Urothelium cell line (cell line): ENCODE measurements at regions not wholly inside any gene's neighbourhood (a gene's known extent, or its start where the extent isn't known, plus 50 kb on each side); places are given as distances from the start of the nearest gene placed in this dataset.
"Not testable (repeated sequence)": the region's sequence is repeated elsewhere in the genome, so short reads cannot be mapped to it uniquely, and the experiment has no call there.

Experiments used
- DNase-seq: peaks from one replicate; pipeline ENCODE4 v3.0.0; 2011; ENCODE audit warnings: low spot score, mixed read lengths
- FAIRE-seq: peaks from 2 replicates; lab custom pipeline; 2011; peaks lifted over from hg19 to GRCh38; lab: Jason Lieb, UNC

DNA sequence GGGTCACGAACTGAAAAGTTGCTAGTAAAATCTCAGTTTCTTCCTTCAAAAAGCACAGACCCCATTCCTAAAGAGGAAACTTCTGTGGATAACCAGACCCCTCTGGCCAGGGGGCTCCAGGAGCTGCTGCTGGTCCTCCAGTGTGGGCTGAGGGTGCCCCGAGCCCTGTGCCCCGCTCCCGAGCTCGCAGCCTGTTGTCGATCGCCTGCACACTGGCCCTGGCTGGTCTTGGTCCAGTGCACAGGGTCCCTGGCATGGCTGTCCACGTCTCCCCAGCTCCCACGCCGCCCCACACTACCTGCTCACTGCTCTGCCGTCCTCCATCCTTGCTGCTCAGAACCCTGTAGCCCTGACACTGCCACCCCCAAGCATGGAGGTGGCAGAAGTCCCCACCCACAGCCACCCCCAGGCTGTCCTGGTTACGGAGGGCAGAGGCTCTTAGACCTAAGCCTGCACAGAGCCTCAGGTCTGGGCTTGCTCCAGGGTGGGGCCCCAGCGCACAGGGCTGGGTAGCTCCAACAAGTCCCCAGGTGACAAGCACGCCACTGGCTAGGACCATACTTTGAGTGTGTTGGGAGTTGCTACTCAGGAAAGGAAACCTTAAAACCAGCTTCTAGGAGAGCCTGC, 87.0 kb downstream of the PLXNA1 start:
- DNase-seq = no peak
- no peak for FAIRE-seq

DNA sequence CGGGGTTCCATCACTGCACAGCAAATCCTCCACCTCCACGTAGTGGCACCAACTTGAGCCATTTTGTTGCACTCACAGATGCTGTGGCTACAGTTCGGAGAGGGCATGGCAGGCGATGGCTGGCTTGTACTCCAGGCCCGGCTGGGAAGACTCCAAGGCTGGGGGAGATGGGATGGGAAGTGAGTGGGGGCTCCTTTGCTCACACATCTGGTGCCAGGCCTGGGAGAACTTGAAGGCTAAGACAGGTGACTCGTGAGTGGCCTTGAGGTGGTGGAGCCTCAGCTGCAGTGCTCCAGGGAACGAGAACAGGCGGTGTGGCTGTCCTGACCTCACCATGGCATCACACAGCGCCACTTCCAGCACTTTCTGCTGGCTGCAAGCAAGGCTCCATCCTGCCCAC, 87.9 kb downstream of the PLXNA1 start:
- DNase-seq (no peak), FAIRE-seq (no peak)

DNA sequence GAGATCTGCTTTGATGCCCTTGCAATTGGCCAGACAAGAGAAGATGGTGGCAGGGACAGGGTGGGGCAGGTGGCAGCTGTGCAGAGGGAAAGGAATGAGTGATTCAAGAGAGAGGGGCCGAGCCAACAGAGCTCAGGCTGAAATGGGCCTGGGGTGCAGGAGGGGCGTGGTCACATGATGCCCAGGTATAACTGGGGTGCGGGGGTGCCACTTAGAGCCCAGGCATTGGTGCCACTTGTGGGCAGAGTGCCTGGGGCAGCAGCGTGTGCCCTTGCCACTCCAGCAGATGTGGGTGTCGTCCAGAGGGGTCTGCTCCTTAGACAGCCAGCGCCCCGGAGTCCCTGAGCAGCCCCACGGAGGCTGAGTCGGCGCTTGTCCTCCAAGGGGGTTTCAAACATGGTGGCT, 88.7 kb downstream of the PLXNA1 start:
- DNase-seq = no peak
- FAIRE-seq = no peak

DNA sequence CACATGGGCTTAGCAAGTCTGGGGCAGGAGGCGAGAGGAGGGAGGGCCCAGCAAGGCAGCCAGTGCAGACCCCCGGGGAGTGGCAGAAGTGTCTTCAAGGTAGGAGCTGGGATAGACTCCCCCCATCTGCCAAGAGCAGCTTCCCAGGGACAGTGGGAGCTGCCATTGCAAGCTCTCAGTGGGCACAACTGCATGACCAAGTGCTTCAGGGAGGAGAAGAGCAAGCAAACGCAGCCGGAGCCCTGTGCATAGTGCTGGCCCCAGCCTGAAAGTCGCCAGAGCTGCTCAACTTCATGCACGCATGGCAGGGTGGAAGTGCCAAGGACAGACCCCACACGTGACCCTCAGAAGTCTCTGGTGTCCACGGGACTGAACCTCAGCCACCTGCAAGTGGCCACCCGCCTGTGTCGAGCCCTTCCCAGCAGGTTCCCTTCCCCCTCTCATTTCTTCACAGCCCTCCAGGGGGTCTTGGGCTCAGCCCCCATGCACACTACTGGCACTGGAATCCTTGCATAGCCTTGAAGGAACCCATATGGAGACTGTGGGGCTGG, 89.4 kb downstream of the PLXNA1 start:
- no peak for DNase-seq

DNA sequence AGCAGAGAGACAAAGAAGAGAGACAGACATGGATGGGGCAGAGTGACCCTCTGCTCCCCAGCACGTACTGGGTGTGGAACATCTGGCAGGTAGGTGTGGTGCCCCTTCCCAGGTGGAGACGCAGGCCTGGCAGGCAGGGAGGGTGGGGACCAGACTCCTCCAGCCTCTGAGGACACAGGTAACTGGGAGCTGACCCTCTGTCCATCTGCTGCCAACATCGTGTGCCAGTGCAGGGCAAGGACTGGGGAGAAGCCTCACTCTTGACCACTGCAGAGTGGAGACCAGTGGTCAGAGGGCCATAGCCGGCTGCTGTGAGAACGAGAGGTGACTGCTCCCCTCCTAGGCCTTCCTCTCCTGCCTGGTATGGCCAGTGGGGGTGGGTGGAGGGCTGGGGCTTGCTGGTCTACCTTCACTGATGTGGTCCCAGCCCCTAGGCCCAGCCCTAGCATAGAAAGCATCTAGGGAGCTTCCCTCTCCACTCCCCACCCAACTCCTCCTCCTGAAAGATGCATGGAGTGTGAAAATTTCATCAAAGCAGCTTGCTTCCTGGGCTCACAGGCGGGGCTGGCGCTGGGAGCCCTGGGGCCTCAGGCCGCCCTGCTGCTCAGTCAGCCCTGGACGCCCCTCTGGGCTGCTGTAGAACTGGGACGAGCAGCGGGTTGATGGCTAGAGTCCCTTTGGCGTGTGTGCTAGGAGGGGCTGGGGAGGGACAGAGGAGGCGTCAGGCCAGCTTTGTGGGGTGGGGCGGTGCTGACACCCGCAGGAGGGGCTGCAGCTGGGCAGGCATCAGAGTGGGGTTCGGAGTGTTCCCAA, 90.3 kb downstream of the PLXNA1 start:
- DNase-seq (no peak), FAIRE-seq (no peak)

More for the DNA sequence above, 89.4 kb downstream of the PLXNA1 start:
- FAIRE-seq = no peak

DNA sequence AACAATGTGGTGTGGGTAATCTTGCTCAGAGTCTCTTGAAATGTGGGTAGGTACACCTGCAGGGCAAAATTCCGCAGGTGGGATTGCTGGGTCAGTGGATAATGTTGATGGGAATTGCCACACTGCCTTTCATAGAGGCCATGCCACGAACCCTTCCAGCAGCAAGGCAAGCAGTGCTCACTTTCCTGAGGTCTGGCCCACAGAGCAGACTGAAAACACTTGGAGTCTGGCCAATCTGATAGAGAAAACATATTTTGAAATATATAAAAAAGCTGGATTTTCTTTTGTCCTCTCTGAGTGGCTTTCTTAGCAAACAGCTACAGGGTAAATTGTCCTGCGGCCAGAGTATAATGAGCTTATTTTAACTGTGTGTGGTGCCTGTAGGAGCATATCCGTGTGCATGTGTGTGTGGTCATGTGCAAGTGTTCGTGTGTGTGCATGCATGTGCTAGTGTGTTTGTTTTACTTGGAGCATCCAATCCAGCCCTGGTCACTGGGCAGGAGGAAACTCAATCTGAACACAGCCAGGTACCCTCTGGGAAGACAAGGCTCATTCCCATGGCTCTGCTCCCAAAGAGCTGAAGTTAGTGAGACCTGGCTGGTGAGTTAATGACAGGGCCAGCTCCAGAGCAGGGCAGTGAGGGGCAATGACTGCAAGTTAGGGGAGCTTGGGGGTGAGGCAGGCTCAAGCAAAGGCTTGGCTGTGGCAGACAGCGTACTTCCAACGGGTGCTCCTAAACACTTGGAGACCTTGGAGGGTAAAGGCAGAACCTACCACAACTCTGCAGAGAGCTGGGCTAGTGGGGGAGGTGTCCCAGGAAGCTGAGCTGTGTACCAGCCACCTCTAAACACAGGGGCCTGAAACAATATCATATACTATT, 91.3 kb downstream of the PLXNA1 start:
- no peak for FAIRE-seq
- no peak for DNase-seq

DNA sequence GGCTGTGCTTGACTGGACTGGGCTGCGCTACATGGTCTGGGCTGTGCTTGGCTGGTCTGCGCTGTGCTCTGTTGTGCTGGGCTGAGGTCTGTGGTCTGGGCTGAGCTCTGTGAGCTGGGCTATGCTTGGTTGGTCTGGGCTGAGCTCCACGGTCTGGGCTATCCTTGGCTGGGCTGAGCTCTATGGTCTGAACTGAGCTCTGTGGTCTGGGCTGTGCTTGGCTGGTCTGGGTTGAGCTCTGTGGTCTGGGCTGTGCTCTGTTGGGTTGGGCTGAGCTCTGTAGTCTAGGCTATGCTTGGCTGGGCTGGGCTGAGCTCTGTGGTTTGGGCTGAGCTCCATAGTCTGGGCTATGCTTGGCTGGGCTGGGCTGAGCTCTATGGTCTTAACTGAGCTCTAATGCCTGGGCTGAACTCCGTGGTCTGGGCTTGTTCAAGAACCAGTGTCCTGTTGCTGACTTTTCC, 92.0 kb downstream of the PLXNA1 start:
- DNase-seq (peak; percentile 67), FAIRE-seq (no peak)

DNA sequence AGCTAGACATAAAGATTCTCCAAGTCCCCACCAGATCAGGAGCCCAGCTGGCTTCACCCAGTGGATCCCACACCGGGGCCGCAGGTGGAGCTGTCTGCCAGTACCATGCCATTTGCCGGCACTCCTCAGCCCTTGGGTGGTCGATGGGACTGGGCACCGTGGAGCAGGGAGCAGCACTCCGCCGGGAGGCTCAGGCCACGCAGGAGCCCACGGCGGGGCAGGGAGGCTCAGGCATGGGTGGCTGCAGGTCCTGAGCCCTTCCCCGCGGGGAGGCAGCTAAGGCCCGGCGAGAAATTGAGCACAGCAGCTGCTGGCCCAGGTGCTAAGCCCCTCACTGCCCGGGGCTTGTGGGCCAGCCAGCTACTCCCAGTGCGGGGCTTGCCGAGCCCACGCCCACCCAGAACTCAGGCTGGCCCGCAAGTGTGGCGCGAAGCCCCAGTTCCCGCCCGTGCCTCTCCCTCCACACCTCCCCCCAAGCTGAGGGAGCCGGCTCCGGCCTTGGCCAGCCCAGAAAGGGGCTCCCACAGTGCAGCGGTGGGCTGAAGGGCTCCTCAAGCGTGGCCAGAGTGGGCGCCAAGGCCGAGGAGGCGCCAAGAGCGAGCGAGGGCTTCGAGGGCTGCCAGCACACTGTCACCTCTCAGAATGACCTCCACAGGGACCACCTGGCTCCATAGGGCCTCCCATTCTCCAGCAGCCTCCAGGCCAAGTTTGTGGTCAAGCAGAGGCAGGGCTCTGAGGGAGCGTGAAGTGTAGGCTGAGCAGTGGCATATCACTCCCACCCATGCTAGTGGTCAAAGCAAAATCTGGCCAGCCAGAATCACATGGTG, 93.5 kb downstream of the PLXNA1 start:
- not testable (repeated sequence) for DNase-seq, FAIRE-seq

DNA sequence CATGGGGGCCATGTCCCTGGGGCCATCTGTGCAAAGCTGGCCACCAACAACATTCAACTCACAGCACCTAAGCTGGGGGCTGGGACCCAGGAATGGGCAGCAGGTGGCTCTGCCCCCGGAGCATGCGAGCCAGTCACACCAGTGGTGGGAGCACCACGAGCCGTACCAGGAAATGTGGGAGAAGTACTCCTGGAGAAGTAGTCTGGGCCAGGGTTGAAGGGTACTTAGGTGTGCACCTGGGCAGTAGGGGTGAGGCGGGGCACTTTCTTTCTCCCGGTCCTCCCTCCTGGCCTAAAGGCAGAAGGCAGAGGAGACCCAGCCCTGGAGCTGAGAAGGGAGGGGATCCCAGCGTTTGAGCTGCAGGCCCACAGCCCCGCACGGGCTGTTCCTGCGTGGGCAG, 94.2 kb downstream of the PLXNA1 start:
- FAIRE-seq = no peak
- no peak for DNase-seq

DNA sequence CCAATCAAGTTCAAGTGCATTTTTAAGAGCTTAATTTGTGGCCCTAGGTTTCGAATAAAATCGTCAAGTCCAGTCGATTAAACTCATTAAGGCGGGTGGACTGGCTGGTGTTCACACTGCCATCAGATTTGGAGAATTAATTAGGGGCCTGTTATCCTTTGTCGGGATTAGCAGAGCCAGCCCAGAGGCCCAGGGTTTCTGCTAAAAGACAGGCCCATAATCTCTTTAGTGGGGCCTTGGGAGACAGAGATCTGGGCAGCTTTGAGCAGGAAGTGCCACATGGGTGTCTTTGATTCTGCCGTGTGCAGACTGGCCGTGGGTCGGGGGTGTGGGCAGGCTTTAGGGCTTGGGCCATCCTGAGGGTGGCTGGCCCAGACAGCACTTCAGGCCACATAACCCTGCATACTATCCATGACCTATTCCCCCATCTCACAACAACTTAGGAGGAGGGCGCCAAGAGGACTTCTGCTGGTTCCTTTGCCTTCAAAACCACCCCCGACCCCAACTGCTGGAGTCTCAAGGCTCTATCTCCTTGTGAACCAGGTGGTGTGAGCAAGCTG, 94.7 kb downstream of the PLXNA1 start:
- FAIRE-seq = no peak

DNA sequence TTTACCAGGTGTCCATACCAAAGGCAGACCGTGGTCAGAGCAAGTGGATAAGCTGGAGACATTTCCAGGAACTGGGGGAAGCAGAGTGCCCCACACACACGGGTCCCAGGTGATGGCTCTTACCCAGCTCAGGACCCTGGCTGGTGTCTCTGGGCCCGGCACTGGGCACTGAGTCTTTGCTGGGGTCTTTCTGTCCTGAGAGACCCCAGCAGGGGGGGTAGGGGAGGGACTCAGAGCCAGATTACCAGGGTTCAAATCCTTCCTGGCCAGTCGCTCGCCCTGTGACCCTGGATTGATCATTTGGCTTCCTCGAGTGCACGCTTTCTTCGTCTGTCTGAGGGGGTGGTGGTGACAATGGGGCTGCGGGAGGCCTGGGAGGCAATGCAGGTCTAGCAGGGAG, 95.7 kb downstream of the PLXNA1 start:
- DNase-seq = no peak
- FAIRE-seq = no peak

More for the DNA sequence above, 94.7 kb downstream of the PLXNA1 start:
- DNase-seq = no peak

DNA sequence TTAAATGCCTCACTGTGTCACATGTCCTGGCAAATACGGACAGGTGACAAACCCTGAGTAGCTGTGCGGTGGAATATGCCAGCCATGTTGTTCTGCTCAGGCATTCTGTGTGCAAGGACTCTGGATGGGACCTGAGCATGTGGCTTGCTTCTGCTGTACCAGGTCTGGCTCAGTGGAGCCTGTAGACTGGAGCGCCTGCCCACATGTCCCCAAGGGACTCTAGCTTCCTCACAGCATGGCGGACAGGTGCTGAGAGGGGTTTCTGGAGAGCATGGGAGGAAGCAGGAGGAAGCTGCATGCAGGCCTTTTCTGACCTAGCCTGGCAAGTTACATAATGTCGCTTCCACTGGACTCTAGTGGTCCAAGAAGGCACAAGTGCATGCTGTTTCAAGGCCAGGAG, 96.3 kb downstream of the PLXNA1 start:
- DNase-seq (no peak), FAIRE-seq (no peak)

DNA sequence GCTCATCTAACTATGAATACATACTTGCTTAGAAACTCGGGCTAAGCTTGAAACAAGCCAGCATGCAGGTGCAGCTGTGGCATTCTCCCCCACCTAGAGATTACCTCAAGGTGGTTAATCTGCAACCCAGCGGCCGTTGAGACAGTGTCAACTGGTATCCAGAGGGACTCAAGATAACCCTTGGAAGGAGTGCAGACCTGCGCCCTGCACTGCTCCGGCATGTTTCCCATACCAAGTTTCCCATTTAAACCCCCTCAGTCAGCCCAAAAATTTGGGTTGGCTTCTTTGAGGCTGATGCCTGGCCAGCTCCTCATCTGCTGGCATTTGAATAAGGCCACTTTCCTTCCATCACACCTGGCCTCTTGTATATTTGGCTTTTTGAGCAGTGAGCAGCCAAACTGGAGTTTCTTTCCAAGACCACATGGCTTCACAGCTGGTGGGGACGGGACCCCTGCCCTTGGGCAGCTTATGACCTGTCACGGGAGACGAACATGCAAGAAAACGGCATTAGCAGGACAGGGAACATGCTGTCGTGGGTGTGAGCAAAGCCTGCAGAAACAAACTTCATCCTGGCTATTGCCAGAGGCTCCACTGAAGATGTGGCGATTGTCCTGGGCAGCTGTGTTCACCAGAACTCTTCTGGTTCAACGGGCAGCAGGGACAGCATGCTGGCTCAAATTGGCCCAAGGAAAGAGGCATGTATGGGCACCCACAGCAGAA, 98.2 kb downstream of the PLXNA1 start:
- DNase-seq = no peak
- FAIRE-seq = no peak

DNA sequence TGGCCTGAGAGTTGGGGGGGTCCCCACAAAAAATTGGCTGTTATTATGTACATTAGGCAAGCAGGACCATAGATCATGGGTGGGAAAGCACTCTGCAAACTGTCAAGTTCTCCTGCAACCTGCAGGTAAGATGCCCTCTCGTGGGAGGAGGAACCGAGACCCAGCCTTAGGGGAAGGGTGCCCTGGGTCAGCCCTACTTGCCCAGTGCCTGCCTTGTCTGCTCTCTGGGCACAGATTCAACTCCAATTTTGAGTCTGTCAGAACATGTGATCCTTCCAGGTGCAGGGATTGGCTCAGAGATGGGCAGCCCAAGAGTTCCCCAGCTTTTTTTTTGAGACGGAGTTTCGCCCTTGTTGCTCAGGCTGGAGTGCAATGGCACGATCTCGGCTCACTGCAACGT, 99.2 kb downstream of the PLXNA1 start:
- no peak for FAIRE-seq
- no peak for DNase-seq

DNA sequence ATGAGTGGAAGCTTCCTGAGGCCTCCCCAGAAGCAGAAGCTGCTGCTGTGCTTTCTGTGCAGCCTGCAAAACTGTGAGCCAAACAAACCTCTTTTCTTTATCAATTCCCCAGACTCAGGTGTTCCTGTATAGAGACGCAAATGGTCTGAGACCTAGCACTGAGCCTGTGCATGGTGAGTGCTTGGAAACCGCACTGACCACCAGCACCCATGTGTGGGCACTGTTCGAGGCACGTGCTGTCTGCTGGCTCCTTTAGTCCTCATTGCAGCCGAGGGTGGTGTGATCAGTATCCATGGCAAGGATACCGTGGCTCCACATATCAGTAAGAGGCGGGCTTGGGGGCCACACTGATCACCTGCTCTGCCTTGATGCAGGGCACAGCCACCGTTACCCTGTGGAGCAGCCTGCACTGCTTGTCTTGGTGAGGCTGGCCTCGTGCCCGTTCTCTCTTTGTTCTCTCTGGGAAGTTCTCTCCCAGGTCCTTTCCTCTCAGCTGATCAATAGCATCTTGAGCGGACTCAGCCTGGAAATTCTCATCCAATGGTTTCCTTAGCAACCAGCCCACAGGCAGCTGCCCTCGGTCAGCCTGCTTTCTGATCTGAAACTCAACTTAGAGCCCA, 101.0 kb downstream of the PLXNA1 start:
- FAIRE-seq (no peak), DNase-seq (no peak)

DNA sequence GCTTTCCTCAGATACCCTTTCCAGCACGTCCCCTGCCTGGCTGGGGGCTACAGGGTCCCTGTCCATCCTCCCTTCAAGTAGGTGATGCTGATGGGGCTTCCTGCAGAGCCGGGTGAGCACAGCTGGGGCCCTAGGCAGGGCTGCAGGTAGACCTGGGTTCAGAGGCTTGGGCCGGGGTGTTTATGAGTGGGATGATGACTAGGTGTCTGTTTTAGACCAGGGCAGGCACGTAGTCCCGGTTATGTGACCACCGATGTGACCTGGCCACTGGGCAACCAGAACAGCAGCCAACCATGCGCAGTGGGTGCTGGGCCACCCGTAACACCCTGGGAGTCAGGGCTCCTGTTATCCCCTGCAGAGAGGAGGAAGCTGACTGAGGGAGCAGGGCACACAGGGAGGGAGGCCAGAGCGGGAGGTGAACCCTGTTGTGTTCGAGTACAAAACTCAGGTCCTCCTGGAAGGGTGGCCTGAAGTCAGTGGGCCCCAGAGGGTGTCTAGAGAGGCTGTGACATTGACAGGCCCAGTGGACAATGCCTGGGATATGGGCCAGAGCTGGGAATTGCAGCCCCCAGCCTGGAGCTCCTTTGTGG, 101.6 kb downstream of the PLXNA1 start:
- FAIRE-seq = no peak
- no peak for DNase-seq

DNA sequence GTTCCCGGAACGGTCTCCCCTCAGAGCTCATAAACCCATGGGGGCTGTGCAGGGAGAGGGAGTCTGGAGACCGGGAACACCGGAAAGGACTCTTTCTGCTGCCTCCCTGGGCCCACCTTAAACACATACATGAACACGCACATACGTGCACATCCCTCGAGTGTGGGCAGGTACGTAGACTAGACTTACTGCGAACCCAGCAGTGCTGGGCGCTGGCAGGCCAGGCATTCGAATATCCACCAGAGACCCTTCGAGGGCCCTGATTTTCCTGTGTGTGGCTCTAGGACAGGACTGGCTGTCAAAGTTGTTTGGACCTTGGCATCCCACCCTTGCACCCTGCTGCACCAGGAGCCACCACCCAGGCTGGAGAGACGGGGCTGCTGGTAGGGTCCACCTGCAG, 102.7 kb downstream of the PLXNA1 start:
- FAIRE-seq (no peak), DNase-seq (no peak)

DNA sequence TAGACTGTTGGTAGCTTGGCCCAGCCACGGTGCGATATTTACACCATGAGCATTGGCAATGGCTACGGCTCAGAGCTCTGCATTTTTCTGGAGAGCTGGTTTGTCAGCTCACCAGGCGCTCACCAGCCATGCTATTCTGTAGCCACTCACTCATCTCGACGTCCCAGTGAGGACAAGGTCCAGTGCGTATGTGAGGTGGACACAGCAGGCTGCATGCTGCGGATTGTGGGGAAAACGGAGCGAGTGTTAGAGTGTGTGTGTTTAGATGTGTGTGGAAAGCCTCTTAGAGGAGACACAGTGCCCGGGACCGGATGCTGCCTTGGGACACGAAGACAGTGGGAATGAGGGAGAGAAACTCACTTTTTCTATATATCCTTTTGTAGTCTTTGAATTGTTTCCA, 103.7 kb downstream of the PLXNA1 start:
- not testable (repeated sequence) for FAIRE-seq, DNase-seq
